Upper lobe of left lung (tissue), 6 donors: ENCODE measurements at regions not wholly inside any gene's neighbourhood (a gene's known extent, or its start where the extent isn't known, plus 50 kb on each side); places are given as distances from the start of the nearest gene placed in this dataset.

Source experiments
- ATAC-seq, 2 donors: fragments of 200-7000 bp; cut with Tn5 transposase; one replicate each; pipeline ENCODE4 v1.9.1; 2022; ENCODE audit warnings: mild to moderate bottlenecking in 2 of 2, moderate library complexity in 2 of 2; ENCODE audit not compliant: low FRiP score in 2 of 2
- DNase-seq, 2 donors: peaks; one replicate each; pipeline ENCODE4 v3.0.0-alpha.2; 2019 to 2020
- H3K27ac ChIP-seq, 4 donors: fragments of 200-600 bp; sonication (generic); one replicate each; pipeline ENCODE4 v1.5.1; 2016 to 2019
- H3K27me3 ChIP-seq, 4 donors: fragments of 200-600 bp; sonication (generic); one replicate each; pipeline ENCODE4 v1.5.1; 2017 to 2019
- H3K36me3 ChIP-seq, 4 donors: fragments of 200-600 bp; sonication (generic); one replicate each; pipeline ENCODE4 v1.5.1; 2016 to 2019
- H3K4me1 ChIP-seq, 4 donors: fragments of 200-600 bp; sonication (generic); one replicate each; pipeline ENCODE4 v1.5.1; 2018 to 2019
- H3K4me3 ChIP-seq, 4 donors: fragments of 200-600 bp; sonication (generic); one replicate each; pipeline ENCODE4 v1.5.1; 2017 to 2019; ENCODE audit warnings: mild to moderate bottlenecking in 2 of 4, moderate library complexity in 1 of 4
- H3K9me3 ChIP-seq, 4 donors: fragments of 200-600 bp; sonication (generic); one replicate each; pipeline ENCODE4 v1.5.1; 2018 to 2019
- EP300 ChIP-seq, 4 donors: sonication (generic); formaldehyde crosslinking; IDR thresholded peaks; one replicate each; pipeline ENCODE4 v1.5.1; 2017; ENCODE audit warnings: antibody characterized with exemption in 4 of 4, control low read depth in 2 of 4
- POLR2A ChIP-seq, 4 donors: fragments of 450-650 bp; IDR thresholded peaks; one replicate each; pipeline ENCODE4 v1.5.1; 2016 to 2017; ENCODE audit warnings: antibody characterized with exemption in 4 of 4, mild to moderate bottlenecking in 2 of 4
- POLR2AphosphoS5 ChIP-seq, 2 donors: sonication (generic); formaldehyde crosslinking; IDR thresholded peaks; one replicate each; pipeline ENCODE4 v1.5.1; 2017; ENCODE audit warnings: antibody characterized with exemption in 2 of 2
- WGBS, 2 donors: methylation state at CpG; one replicate each; pipeline ENCODE4 v1.1.5; 2017 to 2018; 5-methylcytosine and 5-hydroxymethylcytosine counted together
- TF ChIP-seq, protein P1 (sequence below), 6 experiments: fragments of 450-650 bp in 4 of 6; fragments of 200-600 bp in 2 of 6; sonication (generic) in 2 of 6; IDR thresholded peaks; one replicate each; pipeline ENCODE4 v1.5.1; 2016 to 2019; ENCODE audit warnings: antibody characterized with exemption in 6 of 6
- donor health status: DM: no; HTN: no; CAD: no; lungs with moderate emphysema.
- donor health status: DM: no; HTN: yes; CAD: no; lungs with severe emphysema.

GRCh38 chr2:35526741-35527140 is 828.8 kb upstream of the CRIM1 start:
- Histone ChIP-seq H3K9me3 (no peaks in the 10 kb centered on the region), H3K27me3 (no peaks in the 10 kb centered on the region), H3K27ac (no peak overlapping the region), H3K4me3 (no peak overlapping the region), H3K4me1 (no peaks in the 10 kb centered on the region), H3K36me3 (no peaks in the 10 kb centered on the region)
- no peak for DNase-seq
- no peak for TF ChIP-seq POLR2AphosphoS5 (IDR thresholded peaks at IDR 0.05)
- TF ChIP-seq EP300 (IDR thresholded peaks at IDR 0.05) = no peak
- TF ChIP-seq, protein P1, sequence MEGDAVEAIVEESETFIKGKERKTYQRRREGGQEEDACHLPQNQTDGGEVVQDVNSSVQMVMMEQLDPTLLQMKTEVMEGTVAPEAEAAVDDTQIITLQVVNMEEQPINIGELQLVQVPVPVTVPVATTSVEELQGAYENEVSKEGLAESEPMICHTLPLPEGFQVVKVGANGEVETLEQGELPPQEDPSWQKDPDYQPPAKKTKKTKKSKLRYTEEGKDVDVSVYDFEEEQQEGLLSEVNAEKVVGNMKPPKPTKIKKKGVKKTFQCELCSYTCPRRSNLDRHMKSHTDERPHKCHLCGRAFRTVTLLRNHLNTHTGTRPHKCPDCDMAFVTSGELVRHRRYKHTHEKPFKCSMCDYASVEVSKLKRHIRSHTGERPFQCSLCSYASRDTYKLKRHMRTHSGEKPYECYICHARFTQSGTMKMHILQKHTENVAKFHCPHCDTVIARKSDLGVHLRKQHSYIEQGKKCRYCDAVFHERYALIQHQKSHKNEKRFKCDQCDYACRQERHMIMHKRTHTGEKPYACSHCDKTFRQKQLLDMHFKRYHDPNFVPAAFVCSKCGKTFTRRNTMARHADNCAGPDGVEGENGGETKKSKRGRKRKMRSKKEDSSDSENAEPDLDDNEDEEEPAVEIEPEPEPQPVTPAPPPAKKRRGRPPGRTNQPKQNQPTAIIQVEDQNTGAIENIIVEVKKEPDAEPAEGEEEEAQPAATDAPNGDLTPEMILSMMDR (IDR thresholded peaks at IDR 0.05) = no peak
- TF ChIP-seq POLR2A (IDR thresholded peaks at IDR 0.05) = no peak
- WGBS, 2 donors = 83 to 98% methylated on average over 2 of the region's 2 CpGs
- no peak for ATAC-seq

DNA sequence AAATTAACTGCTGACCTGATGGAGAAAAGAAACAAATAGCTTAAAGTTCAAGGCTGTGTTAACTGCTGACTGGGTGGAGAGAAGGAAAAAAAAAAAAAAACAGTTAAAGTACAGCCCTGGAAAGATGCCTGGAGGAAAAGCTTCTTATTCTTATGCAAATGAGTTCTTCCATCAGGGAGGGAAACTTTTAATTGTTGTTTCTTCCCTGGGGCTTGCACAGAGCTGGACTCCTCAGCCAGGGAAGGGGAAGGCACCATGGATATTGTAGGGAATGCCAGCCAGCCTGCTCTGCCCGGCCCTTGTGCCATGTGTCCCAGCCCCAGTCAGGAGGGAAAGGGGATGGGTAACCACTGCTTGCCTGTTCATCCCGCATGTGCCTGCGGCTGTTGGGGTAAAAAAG is 833.1 kb upstream of the CRIM1 start:
- TF ChIP-seq EP300 (IDR thresholded peaks at IDR 0.05) (no peak), POLR2A (IDR thresholded peaks at IDR 0.05) (no peak), POLR2AphosphoS5 (IDR thresholded peaks at IDR 0.05) (no peak)
- TF ChIP-seq, protein P1 (IDR thresholded peaks at IDR 0.05) = no peak
- ATAC-seq (no peak), DNase-seq (no peak)
- no peaks in the 10 kb centered on the region for H3K27me3 ChIP-seq
- no peaks in the 10 kb centered on the region for H3K36me3 ChIP-seq
- WGBS, 2 donors = 92 to 98% methylated on average over 3 of the region's 3 CpGs
- no peaks in the 10 kb centered on the region for H3K4me1 ChIP-seq
- H3K9me3 ChIP-seq = peaks cover 0 to 10% (median 0%) of the 10 kb centered on the region in 4 donors
- H3K27ac ChIP-seq = no peak overlapping the region
- no peak overlapping the region for H3K4me3 ChIP-seq

DNA sequence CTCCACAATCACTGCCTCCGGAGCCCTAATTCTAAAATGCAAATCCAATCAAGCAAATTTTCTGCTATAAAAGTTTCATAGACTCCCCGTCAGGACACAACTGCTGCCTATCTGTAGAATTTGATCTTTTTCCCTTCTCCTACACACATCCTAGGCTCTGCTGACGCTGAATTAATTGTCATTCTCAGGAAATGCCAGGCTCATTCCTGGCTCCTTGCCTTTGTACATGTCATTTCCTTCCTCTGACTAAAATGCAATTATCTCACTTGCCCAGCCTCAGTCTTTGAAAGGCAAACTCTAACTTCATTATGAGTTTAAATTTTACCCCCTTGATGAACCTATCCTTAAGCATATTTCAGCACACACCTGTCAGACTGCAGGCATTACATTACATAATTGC is 844.9 kb upstream of the CRIM1 start:
- H3K27me3 ChIP-seq = no peaks in the 10 kb centered on the region
- ATAC-seq (no peak), DNase-seq (no peak)
- 45 to 52% methylated on average over 3 of the region's 3 CpGs for WGBS, 2 donors
- peaks cover 0 to 3% (median 0%) of the 10 kb centered on the region in 4 donors for H3K4me1 ChIP-seq
- no peaks in the 10 kb centered on the region for H3K9me3 ChIP-seq
- H3K4me3 ChIP-seq = no peak overlapping the region
- H3K36me3 ChIP-seq = no peaks in the 10 kb centered on the region
- TF ChIP-seq POLR2AphosphoS5 (IDR thresholded peaks at IDR 0.05) (no peak), EP300 (IDR thresholded peaks at IDR 0.05) (peak in 1 of 4 donors; percentile 35)
- H3K27ac ChIP-seq = no peak overlapping the region

GRCh38 chr2:35508601-35509000 is 847.0 kb upstream of the CRIM1 start:
- TF ChIP-seq, protein P1 (IDR thresholded peaks at IDR 0.05) = no peak
- TF ChIP-seq POLR2A (IDR thresholded peaks at IDR 0.05) = no peak
- TF ChIP-seq POLR2AphosphoS5 (IDR thresholded peaks at IDR 0.05) = no peak
- TF ChIP-seq EP300 (IDR thresholded peaks at IDR 0.05) = no peak
- Histone ChIP-seq H3K4me3 (no peak overlapping the region), H3K27ac (no peak overlapping the region), H3K9me3 (no peaks in the 10 kb centered on the region), H3K27me3 (no peaks in the 10 kb centered on the region), H3K4me1 (peaks cover 0 to 3% (median 0%) of the 10 kb centered on the region in 4 donors), H3K36me3 (no peaks in the 10 kb centered on the region)
- WGBS, 2 donors = 68 to 73% methylated on average over 2 of the region's 2 CpGs
- no peak for ATAC-seq
- no peak for DNase-seq

- no peak for ATAC-seq
- DNase-seq = no peak
- Histone ChIP-seq H3K4me1 (no peaks in the 10 kb centered on the region), H3K4me3 (no peak overlapping the region), H3K27ac (no peak overlapping the region), H3K36me3 (no peaks in the 10 kb centered on the region), H3K9me3 (no peaks in the 10 kb centered on the region), H3K27me3 (no peaks in the 10 kb centered on the region)
- 75 to 92% methylated on average over 3 of the region's 3 CpGs for WGBS, 2 donors
- no peak for TF ChIP-seq POLR2A (IDR thresholded peaks at IDR 0.05)
Measured at GRCh38 chr2:35504419-35504818, 851.2 kb upstream of the CRIM1 start.

GRCh38 chr2:35503738-35504199 is 851.8 kb upstream of the CRIM1 start:
- H3K27me3 ChIP-seq = no peaks in the 10 kb centered on the region
- no peaks in the 10 kb centered on the region for H3K36me3 ChIP-seq
- no peak overlapping the region for H3K4me3 ChIP-seq
- no peaks in the 10 kb centered on the region for H3K4me1 ChIP-seq
- 46 to 55% methylated on average over 1 of the region's 1 CpG for WGBS, 2 donors
- TF ChIP-seq, protein P1 (IDR thresholded peaks at IDR 0.05) = no peak
- TF ChIP-seq POLR2A (IDR thresholded peaks at IDR 0.05) (no peak), EP300 (IDR thresholded peaks at IDR 0.05) (no peak), POLR2AphosphoS5 (IDR thresholded peaks at IDR 0.05) (no peak)
- DNase-seq = no peak
- no peaks in the 10 kb centered on the region for H3K9me3 ChIP-seq
- ATAC-seq = no peak
- no peak overlapping the region for H3K27ac ChIP-seq
